Suprapubic skin (tissue), 4 donors: ENCODE measurements at regions not wholly inside any gene's neighbourhood (a gene's known extent, or its start where the extent isn't known, plus 50 kb on each side); places are given as distances from the start of the nearest gene placed in this dataset.

ENCODE experiments used
- DNase-seq, 2 donors: peaks; one replicate each; pipeline ENCODE4 v3.0.0-alpha.2; 2019; ENCODE audit warnings: low spot score in 2 of 2
- H3K27ac ChIP-seq: fragments of 200-600 bp; sonication (generic); one replicate; pipeline ENCODE4 v1.5.1; 2019
- H3K27me3 ChIP-seq: fragments of 200-600 bp; sonication (generic); one replicate; pipeline ENCODE4 v1.5.1; 2019
- H3K36me3 ChIP-seq: fragments of 200-600 bp; sonication (generic); one replicate; pipeline ENCODE4 v1.5.1; 2019
- H3K4me1 ChIP-seq: fragments of 200-600 bp; sonication (generic); one replicate; pipeline ENCODE4 v1.5.1; 2019
- H3K4me3 ChIP-seq: fragments of 200-600 bp; sonication (generic); one replicate; pipeline ENCODE4 v1.5.1; 2019; ENCODE audit warnings: mild to moderate bottlenecking
- H3K9me3 ChIP-seq: fragments of 200-600 bp; sonication (generic); one replicate; pipeline ENCODE4 v1.5.1; 2019
- EP300 ChIP-seq: sonication (generic); formaldehyde crosslinking; IDR thresholded peaks from one replicate; pipeline ENCODE4 v1.6.1; 2017; ENCODE audit warnings: antibody characterized with exemption
- POLR2A ChIP-seq, 2 donors: fragments of 450-650 bp; IDR thresholded peaks; one replicate each; pipeline ENCODE4 v1.6.1; 2017; ENCODE audit warnings: antibody characterized with exemption in 2 of 2, mild to moderate bottlenecking in 2 of 2, moderate library complexity in 2 of 2
- POLR2AphosphoS5 ChIP-seq, 3 donors: sonication (generic); formaldehyde crosslinking; IDR thresholded peaks; one replicate each; pipeline ENCODE4 v1.6.1; 2017; ENCODE audit warnings: antibody characterized with exemption in 3 of 3
- WGBS: methylation state at CpG from one replicate; pipeline ENCODE4 v1.1.5; 2018; 5-methylcytosine and 5-hydroxymethylcytosine counted together
- TF ChIP-seq, protein P1 (sequence below), 2 donors: fragments of 200-600 bp in 1 of 2; fragments of 450-650 bp in 1 of 2; sonication (generic) in 1 of 2; IDR thresholded peaks; one replicate each; pipeline ENCODE4 v1.5.1; 2016 to 2019; ENCODE audit warnings: antibody characterized with exemption in 2 of 2, mild to moderate bottlenecking in 1 of 2, moderate library complexity in 1 of 2

DNA sequence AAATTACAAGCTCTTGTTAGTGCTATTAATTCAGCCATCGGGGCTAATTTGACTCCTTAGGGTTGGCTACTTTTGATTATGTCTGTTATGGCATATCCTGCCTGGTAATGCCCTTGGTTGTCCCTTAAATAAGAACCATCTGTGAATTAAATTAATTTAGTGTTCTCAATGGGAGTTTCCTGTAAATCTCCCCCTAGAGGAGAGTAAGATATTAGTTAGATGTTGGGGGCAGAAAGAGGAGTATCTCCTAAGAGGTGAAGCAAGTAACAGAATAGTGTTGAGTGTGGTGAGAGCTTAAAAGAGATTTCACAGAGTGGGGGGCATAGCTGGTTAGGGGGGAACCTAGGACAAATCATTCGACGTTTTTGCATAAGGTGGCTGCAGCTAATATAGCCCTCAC is 1126.9 kb downstream of the JRKL start:
- Histone ChIP-seq H3K27ac (no peak overlapping the region), H3K36me3 (no peaks in the 10 kb centered on the region), H3K9me3 (peaks cover 2% of the 10 kb centered on the region), H3K4me3 (no peak overlapping the region), H3K4me1 (no peaks in the 10 kb centered on the region), H3K27me3 (no peaks in the 10 kb centered on the region)
- TF ChIP-seq POLR2AphosphoS5 (IDR thresholded peaks at IDR 0.05): no peak
- WGBS: 64% methylated on average over 3 of the region's 3 CpGs
- no peak for DNase-seq

DNA sequence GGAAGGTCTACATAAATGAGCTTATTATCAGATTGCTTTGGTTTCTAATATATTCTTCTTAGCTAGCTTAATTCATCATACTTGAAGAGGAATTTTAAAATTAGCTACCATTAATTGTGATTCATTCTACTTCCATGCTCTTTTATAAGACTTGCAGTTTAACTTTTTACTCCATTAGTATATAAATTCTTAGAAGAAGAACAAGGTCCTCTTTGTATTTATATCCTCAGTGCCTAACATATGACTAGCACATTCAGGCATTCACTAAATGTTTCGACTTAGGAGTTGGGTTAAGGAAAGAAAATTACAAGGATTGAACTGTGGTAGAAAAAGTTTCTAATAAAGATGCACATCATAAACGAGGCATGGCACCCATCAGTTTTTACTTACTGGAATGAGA is 1135.5 kb downstream of the JRKL start:
- TF ChIP-seq, protein P1, sequence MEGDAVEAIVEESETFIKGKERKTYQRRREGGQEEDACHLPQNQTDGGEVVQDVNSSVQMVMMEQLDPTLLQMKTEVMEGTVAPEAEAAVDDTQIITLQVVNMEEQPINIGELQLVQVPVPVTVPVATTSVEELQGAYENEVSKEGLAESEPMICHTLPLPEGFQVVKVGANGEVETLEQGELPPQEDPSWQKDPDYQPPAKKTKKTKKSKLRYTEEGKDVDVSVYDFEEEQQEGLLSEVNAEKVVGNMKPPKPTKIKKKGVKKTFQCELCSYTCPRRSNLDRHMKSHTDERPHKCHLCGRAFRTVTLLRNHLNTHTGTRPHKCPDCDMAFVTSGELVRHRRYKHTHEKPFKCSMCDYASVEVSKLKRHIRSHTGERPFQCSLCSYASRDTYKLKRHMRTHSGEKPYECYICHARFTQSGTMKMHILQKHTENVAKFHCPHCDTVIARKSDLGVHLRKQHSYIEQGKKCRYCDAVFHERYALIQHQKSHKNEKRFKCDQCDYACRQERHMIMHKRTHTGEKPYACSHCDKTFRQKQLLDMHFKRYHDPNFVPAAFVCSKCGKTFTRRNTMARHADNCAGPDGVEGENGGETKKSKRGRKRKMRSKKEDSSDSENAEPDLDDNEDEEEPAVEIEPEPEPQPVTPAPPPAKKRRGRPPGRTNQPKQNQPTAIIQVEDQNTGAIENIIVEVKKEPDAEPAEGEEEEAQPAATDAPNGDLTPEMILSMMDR (IDR thresholded peaks at IDR 0.05): no peak
- TF ChIP-seq POLR2AphosphoS5 (IDR thresholded peaks at IDR 0.05) (no peak), POLR2A (IDR thresholded peaks at IDR 0.05) (no peak), EP300 (no peak)
- 53% methylated on average over 2 of the region's 2 CpGs for WGBS
- no peaks in the 10 kb centered on the region for H3K27me3 ChIP-seq
- H3K36me3 ChIP-seq: no peaks in the 10 kb centered on the region
- H3K27ac ChIP-seq: no peak overlapping the region
- no peak overlapping the region for H3K4me3 ChIP-seq
- H3K9me3 ChIP-seq: no peaks in the 10 kb centered on the region
- no peaks in the 10 kb centered on the region for H3K4me1 ChIP-seq
- no peak for DNase-seq

DNA sequence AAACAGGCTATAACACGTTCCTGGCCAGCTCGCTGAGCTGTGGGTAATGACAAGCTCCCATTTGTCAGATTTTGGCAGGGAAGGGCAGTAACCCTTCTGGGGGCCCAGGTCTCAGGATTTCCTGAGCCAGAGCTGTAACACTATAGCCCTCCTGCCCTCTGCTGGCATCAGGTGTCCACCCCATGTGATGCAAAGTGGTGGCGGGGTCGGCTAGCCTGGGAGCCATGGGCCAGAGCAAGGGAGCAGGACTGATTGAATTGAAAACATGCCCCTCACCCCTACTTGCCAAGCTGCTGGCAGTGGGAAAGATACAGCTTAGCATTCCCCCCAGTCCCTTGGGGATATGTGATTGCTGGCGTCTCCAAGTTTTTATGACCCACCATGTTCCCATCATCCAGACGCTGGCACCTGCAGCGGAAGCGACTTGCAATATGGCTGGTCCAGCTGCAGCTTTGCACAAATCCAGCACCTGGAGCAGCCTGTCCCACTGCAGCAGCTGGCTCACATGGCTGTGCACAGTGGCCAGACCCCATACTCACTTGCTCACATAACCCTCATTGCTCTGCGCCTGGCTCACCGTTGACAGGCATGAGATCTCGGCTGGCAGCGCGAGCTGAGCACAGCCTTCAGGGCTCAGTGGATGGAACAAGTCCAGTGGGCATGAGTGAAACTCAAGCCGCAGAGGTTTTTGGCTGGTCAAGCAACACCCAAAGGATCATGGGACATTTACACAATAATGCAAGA is 1147.8 kb downstream of the JRKL start:
- TF ChIP-seq POLR2A (IDR thresholded peaks at IDR 0.05): no peak
- no peak for TF ChIP-seq EP300
- TF ChIP-seq, protein P1 (IDR thresholded peaks at IDR 0.05): no peak
- TF ChIP-seq POLR2AphosphoS5 (IDR thresholded peaks at IDR 0.05): no peak
- WGBS: 93% methylated on average over 14 of the region's 14 CpGs
- no peak overlapping the region for H3K4me3 ChIP-seq
- no peaks in the 10 kb centered on the region for H3K9me3 ChIP-seq
- H3K27me3 ChIP-seq: no peaks in the 10 kb centered on the region
- no peaks in the 10 kb centered on the region for H3K4me1 ChIP-seq
- H3K27ac ChIP-seq: no peak overlapping the region
- no peaks in the 10 kb centered on the region for H3K36me3 ChIP-seq
- DNase-seq: no peak

DNA sequence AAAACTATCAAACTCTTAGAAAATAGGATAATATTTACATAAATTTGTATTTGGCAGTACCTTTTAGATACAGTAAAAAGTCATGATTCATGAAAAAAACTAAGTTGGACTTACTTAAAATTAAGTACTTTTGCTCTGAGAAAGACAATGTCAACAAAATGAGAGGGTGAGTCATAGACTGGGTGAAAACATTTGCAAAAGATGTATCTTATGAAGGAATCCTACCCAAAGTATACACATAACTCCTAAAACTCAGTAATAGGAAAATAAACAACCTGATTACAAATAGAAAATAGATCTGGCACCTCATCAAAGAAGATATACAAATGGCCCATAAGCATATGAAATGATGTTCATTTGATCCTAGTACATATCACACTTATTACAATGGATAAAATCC is 1154.6 kb downstream of the JRKL start:
- no peaks in the 10 kb centered on the region for H3K36me3 ChIP-seq
- DNase-seq: no peak
- TF ChIP-seq EP300: no peak
- TF ChIP-seq POLR2AphosphoS5 (IDR thresholded peaks at IDR 0.05): no peak
- no peak for TF ChIP-seq POLR2A (IDR thresholded peaks at IDR 0.05)
- TF ChIP-seq, protein P1 (IDR thresholded peaks at IDR 0.05): no peak

DNA sequence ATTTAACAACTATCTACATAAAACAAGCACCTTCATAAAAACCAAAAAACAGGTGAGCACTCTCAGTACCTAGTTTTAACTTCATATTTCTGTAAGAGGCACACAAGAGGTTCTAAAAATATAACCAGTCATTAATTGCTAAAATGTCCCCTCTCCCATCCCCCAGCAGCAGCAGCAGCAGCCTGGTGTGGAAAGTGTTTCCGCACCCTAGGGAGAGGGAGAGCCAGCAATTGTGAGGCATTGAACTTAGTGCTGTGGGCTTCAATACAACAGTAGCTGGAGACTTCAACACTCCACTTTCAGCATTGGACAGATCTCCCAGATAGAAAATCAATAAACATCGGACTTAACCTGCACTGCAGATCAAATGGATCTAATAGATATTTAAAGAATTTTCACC is 1158.5 kb downstream of the JRKL start:
- H3K9me3 ChIP-seq: peaks cover 4% of the 10 kb centered on the region
- DNase-seq: no peak
- H3K36me3 ChIP-seq: no peaks in the 10 kb centered on the region
- TF ChIP-seq POLR2A (IDR thresholded peaks at IDR 0.05) (no peak), EP300 (no peak), POLR2AphosphoS5 (IDR thresholded peaks at IDR 0.05) (no peak)
- TF ChIP-seq, protein P1 (IDR thresholded peaks at IDR 0.05): no peak
- no peaks in the 10 kb centered on the region for H3K27me3 ChIP-seq
- no peak overlapping the region for H3K27ac ChIP-seq
- 83% methylated on average over 2 of the region's 2 CpGs for WGBS
- H3K4me3 ChIP-seq: no peak overlapping the region
- H3K4me1 ChIP-seq: no peaks in the 10 kb centered on the region

More for the DNA sequence above, 1154.6 kb downstream of the JRKL start:
- H3K9me3 ChIP-seq: peaks cover 4% of the 10 kb centered on the region
- H3K4me3 ChIP-seq: no peak overlapping the region
- no peak overlapping the region for H3K27ac ChIP-seq
- H3K4me1 ChIP-seq: no peaks in the 10 kb centered on the region
- no peaks in the 10 kb centered on the region for H3K27me3 ChIP-seq

DNA sequence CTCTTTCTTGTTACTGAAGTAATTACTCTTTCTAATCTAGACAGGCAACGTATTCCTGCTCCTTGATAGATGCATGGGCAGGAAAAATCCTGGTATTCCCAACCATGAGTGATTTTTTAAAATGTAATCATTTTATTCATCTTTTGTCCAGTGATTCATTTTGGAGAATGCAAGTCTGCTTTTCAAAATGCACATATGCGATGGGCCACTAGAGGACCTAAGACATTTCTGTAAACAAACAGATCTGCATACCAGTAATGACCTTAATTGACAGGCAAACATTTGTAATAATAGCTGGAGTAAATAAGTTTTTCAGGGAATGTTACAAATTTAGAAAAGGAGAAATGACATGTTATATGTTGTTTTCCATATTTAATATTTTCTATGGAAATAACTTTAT is 1167.6 kb downstream of the JRKL start:
- H3K36me3 ChIP-seq: no peaks in the 10 kb centered on the region
- H3K4me1 ChIP-seq: no peaks in the 10 kb centered on the region
- TF ChIP-seq EP300 (no peak), POLR2A (IDR thresholded peaks at IDR 0.05) (no peak), POLR2AphosphoS5 (IDR thresholded peaks at IDR 0.05) (no peak)
- TF ChIP-seq, protein P1 (IDR thresholded peaks at IDR 0.05): no peak
- WGBS: 74% methylated on average over 2 of the region's 2 CpGs
- H3K9me3 ChIP-seq: no peaks in the 10 kb centered on the region
- no peaks in the 10 kb centered on the region for H3K27me3 ChIP-seq
- H3K27ac ChIP-seq: no peak overlapping the region
- no peak overlapping the region for H3K4me3 ChIP-seq
- DNase-seq: no peak
